Head of caudate nucleus (tissue), 42 donors: ENCODE measurements at regions not wholly inside any gene's neighbourhood (a gene's known extent, or its start where the extent isn't known, plus 50 kb on each side); places are given as distances from the start of the nearest gene placed in this dataset.

ENCODE experiments used
- DNase-seq, 42 donors: peaks; one replicate each; pipeline versions ENCODE4 v3.0.0 to v3.0.0-alpha.2; 2020 to 2021; ENCODE audit warnings: mixed read lengths in 7 of 42
- intact Hi-C: fragments of 100-400 bp; cut with DNase I; formaldehyde crosslinking; loops from one replicate; pipeline ENCODE4 v1.15.0; 2022

DNA sequence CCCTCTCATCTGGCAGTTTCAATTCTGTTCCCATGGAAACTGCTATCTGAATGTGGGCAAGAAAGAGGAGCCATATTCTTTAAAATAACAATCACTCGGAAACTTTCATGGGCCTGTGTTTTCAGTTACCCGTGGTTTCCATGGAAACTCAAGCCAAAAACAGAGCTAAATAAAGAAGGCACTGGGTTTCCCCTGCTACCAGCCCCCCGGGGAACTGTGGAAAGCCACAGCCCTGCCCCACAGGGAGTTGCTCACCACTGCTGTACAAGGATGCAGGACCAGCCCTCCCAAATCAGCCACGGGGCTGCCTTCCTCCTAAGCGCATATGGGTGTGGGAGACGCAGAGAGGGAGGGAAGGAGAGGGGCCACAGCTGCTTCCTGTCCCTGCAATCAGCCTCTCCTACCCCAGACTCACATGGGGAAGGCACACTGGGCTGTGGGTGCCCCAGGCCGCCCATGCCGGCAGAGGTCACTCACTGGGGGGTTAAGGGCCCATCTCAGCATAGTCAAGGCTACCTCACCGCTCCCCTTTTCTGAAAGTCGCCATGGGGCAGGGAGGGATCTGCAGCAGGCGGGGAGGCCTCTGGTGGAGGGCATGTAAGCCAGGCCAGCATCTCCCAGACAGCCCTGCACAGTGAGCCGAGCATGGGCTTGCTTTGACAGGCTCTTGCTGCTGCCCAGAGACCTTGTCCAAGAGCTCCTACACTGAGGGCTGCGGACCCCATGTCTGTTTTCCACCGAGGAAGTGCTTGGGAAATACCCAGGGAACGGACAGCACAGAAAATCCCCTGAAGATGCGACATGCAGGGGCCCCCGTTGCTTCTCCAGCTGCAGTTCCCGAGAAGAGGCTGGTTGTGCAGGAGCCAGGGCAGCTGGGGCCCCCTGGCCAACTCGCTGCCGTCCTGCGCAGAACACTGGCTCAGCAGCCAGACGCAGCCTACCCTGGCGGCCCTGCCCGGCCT, 157.3 kb upstream of the PPP2R2D start:
- intact Hi-C loops = no loop called here
- peak in 25 of 42 donors; percentile 9 to 62 (median 35) for DNase-seq

DNA sequence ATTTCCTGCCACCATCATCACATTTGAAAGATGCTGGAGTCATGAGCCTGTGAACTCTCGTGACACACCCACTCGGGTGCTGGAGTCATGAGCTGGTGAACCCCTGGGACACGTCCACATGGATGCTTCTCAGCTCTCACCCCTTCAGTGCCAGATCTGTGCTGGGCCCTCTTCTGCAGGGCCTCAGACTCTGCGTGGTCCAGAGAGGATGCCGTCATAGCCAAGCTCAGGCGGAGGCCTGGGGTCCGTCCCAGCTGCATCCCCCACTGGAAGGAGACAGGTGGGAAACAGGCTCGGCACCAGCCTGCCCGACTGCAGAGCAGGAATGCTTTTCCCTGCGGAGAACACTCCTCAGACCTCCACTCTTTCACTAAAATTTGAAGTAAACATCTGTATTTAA, 156.5 kb upstream of the PPP2R2D start:
- intact Hi-C loops = no loop called here
- DNase-seq = peak in 6 of 42 donors; percentile 5 to 33 (median 26)

DNA sequence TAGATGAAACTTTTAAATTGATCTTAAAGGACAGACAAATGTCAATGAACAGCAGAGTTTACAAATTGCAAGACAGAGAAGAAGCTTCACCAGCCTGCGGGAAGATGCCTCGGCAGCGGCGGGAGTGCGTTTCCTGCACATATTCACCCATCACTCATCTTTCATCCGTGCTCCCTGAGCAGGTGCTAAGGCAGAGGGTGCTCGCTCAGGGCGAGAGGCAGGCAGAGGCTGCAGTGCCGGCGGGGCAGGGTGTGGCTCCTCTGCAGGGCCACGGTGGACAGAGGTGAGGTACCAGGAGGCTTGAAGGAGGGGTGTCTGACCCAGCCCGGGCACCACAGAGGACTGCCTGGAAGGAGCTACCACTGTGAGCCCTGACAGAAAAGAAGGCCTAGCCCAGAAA, 155.2 kb upstream of the PPP2R2D start:
- intact Hi-C loops = no loop called here
- DNase-seq = peak in 3 of 42 donors; percentile 1 to 13 (median 9)

GRCh38 chr10:131746241-131746711, 154.5 kb upstream of the PPP2R2D start:
- intact Hi-C loops = no loop called here
- DNase-seq = no peak

DNA sequence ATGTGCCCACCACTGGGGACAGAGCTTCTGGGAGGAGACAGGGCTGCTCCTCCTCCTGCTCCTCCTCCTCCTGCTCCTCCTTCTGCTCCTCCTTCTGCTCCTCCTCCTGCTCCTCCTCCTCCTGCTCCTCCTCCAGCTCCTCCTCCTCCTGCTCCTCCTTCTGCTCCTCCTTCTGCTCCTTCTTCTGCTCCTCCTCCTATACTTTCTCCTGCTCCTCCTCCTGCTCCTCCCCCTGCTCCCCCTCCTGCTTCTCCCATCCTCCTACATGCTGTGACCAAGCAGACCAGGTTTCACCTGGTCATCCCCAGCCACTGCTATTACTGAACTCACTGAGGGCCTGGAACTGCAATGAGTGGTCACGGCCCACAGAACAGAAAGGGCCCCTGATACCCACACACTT, 154.0 kb upstream of the PPP2R2D start:
- intact Hi-C loops = no loop called here
- DNase-seq = no peak

DNA sequence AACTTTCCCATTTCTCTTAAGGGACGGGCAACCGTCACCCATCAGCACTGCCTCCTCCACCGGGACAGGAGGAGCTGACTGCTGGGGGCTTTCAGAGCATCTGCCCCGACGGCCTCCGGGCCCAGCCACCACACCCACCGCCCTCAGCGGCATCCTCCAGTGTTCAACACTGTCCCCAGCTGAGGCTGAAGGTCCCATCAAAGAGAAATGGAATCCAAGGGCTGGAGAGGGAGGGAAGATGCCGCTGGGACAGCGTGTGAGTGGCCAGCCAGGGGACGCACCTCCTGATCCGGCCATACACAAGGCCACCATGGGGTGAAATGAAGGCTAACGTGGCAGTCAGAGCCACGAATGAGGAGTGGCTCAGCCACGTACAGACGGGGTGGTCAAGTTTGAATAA, 153.6 kb upstream of the PPP2R2D start:
- DNase-seq = no peak
- intact Hi-C loops = no loop called here

GRCh38 chr10:131747791-131748190, 153.0 kb upstream of the PPP2R2D start:
- intact Hi-C loops = no loop called here
- no peak for DNase-seq

DNA sequence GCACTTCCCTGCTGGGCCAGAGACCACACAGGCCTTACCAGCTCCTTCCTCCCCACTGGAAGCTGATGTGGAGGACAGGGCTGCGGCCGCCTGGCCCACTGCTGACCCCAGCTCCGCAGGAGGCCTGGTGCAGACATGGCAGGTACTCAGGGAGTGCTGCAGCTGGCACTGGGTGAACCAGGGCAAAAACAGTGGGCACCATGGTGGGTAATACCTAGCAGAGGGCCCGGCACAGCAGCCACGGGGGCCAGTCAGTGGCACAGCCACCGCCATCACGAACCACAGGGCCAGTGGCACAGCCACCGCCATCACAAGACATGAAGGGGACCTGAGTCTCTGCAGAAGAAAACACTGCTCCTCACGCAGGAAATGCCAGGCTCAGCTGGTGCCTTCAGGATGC, 152.6 kb upstream of the PPP2R2D start:
- intact Hi-C loops = no loop called here
- DNase-seq = no peak

DNA sequence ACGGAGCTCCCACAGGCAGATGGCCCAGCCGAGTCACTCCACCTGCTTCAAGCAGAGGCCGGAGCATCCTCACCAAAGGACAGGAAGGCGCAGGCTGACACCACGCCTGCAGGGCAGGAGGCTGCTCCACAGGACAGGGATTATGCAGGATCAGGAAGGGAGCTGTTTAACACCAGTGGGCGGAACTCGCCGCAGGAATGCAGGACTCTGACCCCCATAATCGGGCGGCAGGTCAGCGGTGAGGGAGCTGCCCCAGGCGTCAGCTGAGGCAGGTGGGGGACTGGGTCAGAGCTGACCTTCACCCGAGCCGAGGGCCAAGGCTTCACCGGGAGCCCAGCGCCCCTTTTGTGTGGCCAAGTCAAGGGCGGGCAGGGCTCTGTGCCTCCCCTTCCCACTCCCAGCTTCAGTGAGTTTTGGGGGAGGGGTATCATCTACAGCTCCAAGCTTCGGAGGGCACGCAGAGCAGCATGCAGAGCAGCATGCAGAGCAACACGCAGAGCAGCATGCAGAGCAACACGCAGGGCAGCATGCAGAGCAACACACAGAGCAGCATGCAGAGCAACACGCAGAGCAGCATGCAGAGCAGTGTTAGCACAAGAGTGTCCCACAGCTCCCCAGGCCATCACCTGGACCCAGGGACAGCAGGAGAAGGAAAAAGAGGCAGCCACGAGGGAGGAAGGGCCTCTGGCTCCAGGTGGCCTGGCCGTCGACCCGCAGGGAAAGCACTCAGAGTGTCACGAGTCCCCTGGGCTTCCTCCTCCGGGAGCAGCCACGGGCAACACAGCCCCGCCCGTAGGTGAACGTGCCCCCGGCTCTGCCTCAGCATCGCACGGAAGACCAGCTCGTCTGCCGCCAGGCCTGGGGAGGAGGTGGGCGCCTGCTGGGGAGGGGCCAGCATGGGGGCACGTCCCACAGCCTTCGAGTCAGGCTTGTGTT, 151.7 kb upstream of the PPP2R2D start:
- intact Hi-C loops = no loop called here
- no peak for DNase-seq

- intact Hi-C loops = no loop called here
- DNase-seq = no peak
Observed at GRCh38 chr10:131749767-131750142, 151.1 kb upstream of the PPP2R2D start.

GRCh38 chr10:131750171-131750895, 150.5 kb upstream of the PPP2R2D start:
- intact Hi-C loops = no loop called here
- no peak for DNase-seq

GRCh38 chr10:131750973-131751826, 149.6 kb upstream of the PPP2R2D start:
- intact Hi-C loops = no loop called here
- DNase-seq = no peak

GRCh38 chr10:131751827-131752775, 148.7 kb upstream of the PPP2R2D start:
- no peak for DNase-seq
- intact Hi-C loops = no loop called here

GRCh38 chr10:131753336-131753735, 147.5 kb upstream of the PPP2R2D start:
- no peak for DNase-seq
- intact Hi-C loops = no loop called here

- no peak for DNase-seq
- intact Hi-C loops = no loop called here
Observed at GRCh38 chr10:131755200-131755599, 145.6 kb upstream of the PPP2R2D start.

DNA sequence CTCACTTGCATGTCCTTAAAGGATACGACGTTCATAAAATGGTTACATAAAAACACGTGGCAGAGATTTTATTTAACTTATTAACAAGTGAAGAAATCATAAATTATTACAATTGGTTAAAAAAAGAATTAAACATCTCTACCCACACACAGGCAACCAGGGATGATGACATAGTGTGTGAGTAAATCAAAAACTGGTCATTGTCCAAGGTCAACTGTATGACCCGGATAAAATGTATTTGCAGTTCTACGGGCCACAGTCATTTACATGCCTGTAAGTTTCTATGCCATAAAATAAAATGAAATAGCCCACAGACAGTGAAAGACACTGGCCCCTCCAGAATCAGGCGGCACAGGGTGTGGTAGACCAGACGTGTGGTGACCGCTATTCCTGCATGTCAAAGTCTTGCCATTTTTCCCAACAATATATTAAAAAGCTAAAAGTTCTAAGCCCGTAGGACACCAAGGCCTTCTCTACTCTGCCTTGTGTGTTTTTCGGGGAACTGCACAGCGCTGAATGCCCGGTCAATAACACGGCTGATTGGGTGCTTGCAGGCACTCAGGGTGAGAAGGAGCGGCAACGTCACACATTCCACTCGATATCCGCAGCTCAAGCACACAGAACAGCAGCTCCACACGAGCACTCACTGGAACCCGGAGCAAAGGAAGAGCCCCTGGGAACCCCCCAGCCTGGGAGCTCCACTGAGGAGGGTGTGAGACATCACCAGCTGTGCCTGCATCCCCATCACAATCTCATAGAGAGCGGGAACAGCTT, 143.3 kb upstream of the PPP2R2D start:
- intact Hi-C loops = no loop called here
- peak in 1 of 42 donors; percentile 1 for DNase-seq
